ENCODE measurements at regions not wholly inside any gene's neighbourhood (a gene's known extent, or its start where the extent isn't known, plus 50 kb on each side); places are given as distances from the start of the nearest gene placed in this dataset.
A peak's percentile ranks its signal among the peaks of the same experiment; 100 is the strongest.
"Not testable (repeated sequence)": the region's sequence is repeated elsewhere in the genome, so short reads cannot be mapped to it uniquely, and the experiment has no call there.

- no peak for DNase-seq
These were observed 1465.7 kb upstream of the DIAPH2 start for GRCh38 chrX:95218976-95219375.

DNA sequence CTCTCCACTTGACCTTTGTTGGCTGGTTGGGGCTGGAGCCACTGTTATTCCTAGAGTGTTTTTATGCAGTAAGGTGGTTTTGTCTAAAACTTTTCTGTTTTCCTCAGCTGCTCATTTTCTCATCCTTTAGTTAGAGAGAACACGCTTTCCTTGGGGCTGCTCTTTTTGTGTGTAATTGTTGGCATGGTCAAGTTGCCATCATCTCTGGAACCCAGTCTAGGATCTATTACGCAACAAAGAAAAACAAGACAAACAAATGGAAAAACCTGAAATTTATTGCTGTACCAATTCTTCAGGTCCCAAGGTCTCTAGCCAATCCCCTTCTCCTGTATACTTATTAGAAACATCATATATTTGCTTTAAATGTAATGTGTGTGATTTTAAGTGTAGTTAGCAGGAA is 1436.3 kb upstream of the DIAPH2 start:
- no peak for DNase-seq

DNA sequence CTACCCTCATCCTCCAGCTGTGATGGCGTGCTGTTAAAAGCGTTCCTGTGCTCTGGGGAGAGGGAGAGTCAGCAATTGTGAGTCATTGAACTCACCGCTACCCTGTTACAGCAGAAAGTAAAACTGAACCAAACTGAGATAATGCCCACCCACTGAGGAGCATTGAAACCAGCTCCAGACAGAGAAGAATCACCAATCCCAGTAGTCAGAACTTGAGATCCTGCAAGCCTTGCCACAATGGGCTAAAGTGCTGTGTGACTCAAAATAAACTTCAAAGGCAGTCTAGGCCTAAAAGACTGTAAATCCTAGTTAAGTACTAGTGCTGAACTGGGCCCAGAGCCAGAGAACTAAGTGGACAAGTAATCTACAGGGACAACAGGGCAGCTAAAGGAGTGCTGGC is 1394.2 kb upstream of the DIAPH2 start:
- no peak for DNase-seq

DNA sequence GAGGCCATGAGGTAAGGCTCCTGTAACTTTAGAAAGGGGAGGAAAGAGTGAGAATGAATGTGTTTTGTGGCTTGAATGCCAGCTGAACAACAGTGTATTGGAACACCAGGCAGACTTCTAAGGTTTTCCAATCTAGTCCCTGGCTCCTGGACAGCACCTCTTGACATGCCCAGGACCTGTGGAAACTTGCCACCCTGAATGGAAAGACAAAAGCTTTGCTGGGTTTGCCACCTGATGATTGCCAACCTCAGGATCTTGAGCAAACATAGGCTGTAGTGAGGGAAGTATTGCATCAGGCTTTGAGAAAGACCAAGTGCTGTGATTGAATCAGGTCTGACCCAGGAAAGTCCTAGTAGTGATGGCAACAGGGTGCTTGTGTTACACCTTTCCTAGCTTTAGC is 1393.1 kb upstream of the DIAPH2 start:
- DNase-seq = no peak

DNA sequence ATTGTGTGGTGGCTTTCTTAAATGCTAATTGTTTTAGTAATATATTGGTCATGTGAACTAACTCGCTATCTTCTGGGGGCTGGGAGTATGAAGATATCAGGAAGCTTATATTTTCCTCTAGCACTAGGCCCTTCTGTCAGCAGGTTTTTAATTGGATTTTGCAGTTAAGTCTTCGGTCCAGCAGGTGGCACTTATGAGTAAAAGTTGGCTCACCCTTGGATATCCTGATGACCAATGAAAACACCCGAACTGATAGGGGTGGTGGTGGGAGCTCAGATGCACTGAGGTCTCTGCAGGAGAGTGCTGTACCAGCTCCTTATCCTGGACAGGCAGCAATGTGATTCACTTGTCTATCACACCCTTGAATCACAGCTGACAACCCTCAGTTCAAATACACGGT is 1365.8 kb upstream of the DIAPH2 start:
- DNase-seq = peak; percentile 0

DNA sequence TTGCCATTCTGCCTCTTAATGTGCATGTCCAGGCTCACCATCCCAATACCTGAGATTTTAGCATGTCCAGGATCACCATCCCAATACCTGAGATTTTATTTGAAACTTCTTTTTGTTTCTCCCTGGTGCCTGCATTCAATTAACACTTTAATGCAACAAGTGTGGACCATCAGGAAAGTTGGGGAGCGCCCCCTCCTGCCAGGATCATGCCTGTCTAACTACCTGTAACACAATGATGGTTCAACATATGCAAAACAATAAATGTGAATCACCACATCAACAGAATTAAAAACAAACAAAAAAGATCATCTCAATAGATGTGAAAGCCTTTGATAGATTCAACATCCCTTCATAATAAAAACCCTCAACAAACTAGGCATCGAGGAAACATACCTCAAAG is 1359.5 kb upstream of the DIAPH2 start:
- DNase-seq = no peak

- no peak for DNase-seq
These were observed 1354.3 kb upstream of the DIAPH2 start for GRCh38 chrX:95330292-95330691.

- no peak for DNase-seq
These were observed 1352.1 kb upstream of the DIAPH2 start for GRCh38 chrX:95332530-95332929.

DNA sequence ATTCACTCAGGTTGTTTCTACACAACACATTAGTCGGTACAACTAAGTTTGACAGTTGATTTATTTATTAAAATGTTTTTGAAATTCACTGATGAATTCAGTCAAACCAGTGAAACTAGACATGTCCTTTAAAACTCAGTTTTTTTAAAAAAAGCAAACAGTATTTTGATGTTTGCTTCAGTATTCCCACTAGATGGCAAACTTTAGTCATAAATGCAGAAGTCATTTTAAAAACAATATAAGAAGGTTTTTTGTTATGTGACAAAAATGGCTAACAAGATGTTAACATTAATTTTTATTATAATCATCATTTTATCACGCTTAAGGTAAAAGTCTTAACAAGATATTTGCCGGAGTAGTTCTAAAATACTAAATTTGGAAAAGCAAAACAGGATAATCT is 1337.8 kb upstream of the DIAPH2 start:
- no peak for DNase-seq

DNA sequence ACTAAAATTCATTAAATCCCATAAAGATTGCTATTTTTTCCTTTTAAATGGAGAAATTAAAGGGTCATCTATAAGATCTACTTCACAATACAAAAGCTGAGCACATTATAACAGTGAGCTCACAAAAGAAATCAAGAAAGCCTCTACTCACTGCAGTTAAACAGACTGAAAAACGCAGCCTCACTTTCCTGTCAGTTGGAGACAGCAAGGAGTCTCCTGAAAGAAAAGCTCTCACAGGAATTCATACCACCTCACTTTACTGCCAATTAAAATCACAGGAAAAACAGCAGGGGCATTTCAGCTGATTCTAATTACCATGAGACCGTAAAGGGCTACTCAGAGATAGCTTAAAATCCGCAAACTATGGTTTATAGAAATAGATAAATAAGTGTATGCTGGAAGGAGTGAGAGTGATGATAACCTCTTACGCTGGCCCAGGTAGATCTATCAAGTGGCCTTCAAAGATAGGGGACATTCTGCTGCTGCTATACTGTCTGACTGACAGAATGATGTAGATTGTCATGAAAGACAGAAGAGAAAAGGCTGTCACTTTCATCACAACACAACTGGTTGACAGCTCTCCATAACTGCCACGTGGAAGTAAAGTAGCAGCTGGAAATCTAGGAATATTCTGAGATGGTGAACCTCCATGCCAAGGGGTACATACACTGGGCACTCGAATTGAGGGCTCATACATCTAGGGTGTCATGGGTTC is 1333.7 kb upstream of the DIAPH2 start:
- no peak for DNase-seq

GRCh38 chrX:95367286-95367685 is 1317.4 kb upstream of the DIAPH2 start:
- no peak for DNase-seq

- no peak for DNase-seq
These were observed 1301.8 kb upstream of the DIAPH2 start for GRCh38 chrX:95382799-95383198.

DNA sequence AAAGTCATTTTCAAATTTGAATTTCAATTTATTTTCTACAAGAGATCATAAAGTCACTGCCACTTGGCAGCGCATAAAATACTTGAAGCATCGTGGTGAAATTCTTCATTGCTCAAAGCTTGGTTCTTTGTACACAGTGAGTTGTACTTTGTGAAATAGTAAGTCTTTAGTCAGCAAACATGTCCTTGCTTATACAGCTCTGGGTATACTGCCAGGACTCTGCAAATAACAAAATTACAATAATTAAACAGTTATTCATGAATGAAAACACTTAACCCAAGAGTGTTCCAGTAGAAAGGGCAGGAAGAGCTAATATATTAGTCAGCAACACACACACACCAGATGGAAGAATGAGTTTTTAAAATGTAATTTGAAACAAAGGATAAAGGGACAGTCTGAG is 1300.9 kb upstream of the DIAPH2 start:
- DNase-seq = no peak

- DNase-seq = no peak
These were observed 1257.3 kb upstream of the DIAPH2 start for GRCh38 chrX:95427389-95427788.

- DNase-seq = no peak
These were observed 1249.4 kb upstream of the DIAPH2 start for GRCh38 chrX:95435198-95435597.

DNA sequence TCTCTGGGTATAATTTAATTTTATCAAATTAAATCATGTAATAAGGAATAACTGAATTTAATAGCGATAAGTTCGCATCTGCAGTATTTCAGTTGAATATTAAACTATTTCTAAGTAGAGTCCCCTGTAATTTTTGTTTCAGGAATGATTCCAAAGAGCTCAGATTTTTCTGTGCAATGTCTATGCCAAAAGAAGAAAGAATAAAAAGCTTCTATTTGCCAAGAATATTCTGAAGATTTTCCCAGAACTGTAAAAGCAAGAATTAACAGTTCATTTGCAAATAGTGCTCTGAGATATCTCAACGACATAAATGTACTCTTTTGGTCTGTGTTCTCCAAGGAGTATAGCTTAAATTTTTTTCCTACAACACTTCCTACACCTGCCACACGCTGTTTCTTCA is 1242.8 kb upstream of the DIAPH2 start:
- DNase-seq = no peak

- DNase-seq = no peak
These were observed 1199.9 kb upstream of the DIAPH2 start for GRCh38 chrX:95484781-95485180.

DNA sequence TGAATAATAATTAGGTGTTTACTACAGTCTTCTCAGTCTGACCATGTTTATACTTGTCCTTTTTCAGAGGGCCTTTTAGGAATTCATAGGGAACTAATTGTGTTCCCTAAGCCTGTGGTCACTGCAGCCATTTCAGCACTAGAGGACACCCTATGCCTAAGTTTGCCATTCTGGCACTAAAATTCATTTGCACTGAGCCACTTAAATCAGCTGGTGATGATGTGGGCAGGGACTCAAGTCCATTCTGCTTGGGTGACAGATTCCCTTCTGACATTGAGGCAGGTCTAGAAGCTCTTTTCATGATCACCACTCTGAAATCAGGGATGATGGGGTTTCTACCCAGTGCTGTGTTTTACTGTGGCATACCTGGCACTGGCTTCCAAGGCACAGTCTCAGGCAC is 1178.9 kb upstream of the DIAPH2 start:
- no peak for DNase-seq

GRCh38 chrX:95509474-95509873 is 1175.2 kb upstream of the DIAPH2 start:
- no peak for DNase-seq

- DNase-seq = not testable (repeated sequence)
These were observed 1160.6 kb upstream of the DIAPH2 start for GRCh38 chrX:95524018-95524417.

GRCh38 chrX:95536111-95536510 is 1148.5 kb upstream of the DIAPH2 start:
- no peak for DNase-seq

GRCh38 chrX:95536661-95537060 is 1148.0 kb upstream of the DIAPH2 start:
- DNase-seq = no peak

GRCh38 chrX:95539041-95539440 is 1145.6 kb upstream of the DIAPH2 start:
- no peak for DNase-seq

GRCh38 chrX:95549552-95549951 is 1135.1 kb upstream of the DIAPH2 start:
- not testable (repeated sequence) for DNase-seq

- DNase-seq = no peak
These were observed 1099.3 kb upstream of the DIAPH2 start for GRCh38 chrX:95585321-95585720.

GRCh38 chrX:95612350-95612749 is 1072.3 kb upstream of the DIAPH2 start:
- no peak for DNase-seq

Data from NCI-H1436 (cell line).